Activated CD8-positive, alpha-beta memory T cell treated with anti-CD3 and anti-CD28 coated beads, Interleukin-2, amount 50 U/mL, for 1 hour (primary cell): ENCODE measurements at regions not wholly inside any gene's neighbourhood (a gene's known extent, or its start where the extent isn't known, plus 50 kb on each side); places are given as distances from the start of the nearest gene placed in this dataset.
"Not testable (repeated sequence)": the region's sequence is repeated elsewhere in the genome, so short reads cannot be mapped to it uniquely, and the experiment has no call there.

ENCODE experiments used
- DNase-seq: peaks from one replicate; pipeline ENCODE4 v3.0.0-alpha.2; 2020; ENCODE audit errors: extremely low read depth

- not testable (repeated sequence) for DNase-seq
Measured at GRCh38 chr9:33734941-33735835, 60.2 kb upstream of the PRSS3 start.

- DNase-seq, result no peak
Measured at GRCh38 chr9:33737811-33738606, 57.4 kb upstream of the PRSS3 start.

- DNase-seq, result no peak
Measured at GRCh38 chr9:33739398-33739797, 56.0 kb upstream of the PRSS3 start.

- no peak for DNase-seq
Measured at GRCh38 chr9:33740075-33740474, 55.3 kb upstream of the PRSS3 start.

GRCh38 chr9:33740958-33741357 is 54.4 kb upstream of the PRSS3 start:
- not testable (repeated sequence) for DNase-seq

GRCh38 chr9:33742051-33742450 is 53.3 kb upstream of the PRSS3 start:
- DNase-seq, result no peak

- DNase-seq, result no peak
Measured at GRCh38 chr9:33742519-33742918, 52.8 kb upstream of the PRSS3 start.
